ENCODE measurements at regions not wholly inside any gene's neighbourhood (a gene's known extent, or its start where the extent isn't known, plus 50 kb on each side); places are given as distances from the start of the nearest gene placed in this dataset.

DNA sequence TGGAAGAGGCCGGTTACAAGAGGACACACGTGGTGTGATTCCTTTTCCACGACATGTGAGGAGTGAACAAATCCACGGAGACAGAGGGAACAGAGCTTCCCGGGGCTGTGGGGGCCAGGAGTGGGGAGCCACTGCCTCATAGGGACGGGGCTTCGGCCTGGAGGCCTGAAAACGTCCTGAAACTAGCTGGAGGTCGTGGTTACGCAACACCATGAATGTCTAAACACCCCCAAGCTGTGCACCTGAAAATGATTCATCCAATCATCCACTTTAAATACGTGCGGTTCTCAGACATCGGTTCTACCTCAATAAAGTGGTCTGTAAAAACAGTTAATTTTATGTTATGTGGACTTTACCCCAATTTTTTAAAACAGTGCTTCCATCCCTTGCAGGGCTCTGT lies 65.3 kb upstream of the PPP1R26 start:
- no peak overlapping the region for H3K9ac ChIP-seq (ENCODE audit: insufficient read depth, low read length)
- no peak overlapping the region for H2AFZ ChIP-seq (ENCODE audit: low read length)
- no peaks in the 10 kb centered on the region for H3K4me1 ChIP-seq (ENCODE audit: control insufficient read depth, extremely low read depth, insufficient read depth, low read length)
- no peak overlapping the region for H3K27ac ChIP-seq (ENCODE audit: insufficient read depth, low read length)
- TF ChIP-seq EZH2 (IDR thresholded peaks at IDR 0.05; ENCODE audit: low read length, missing control alignments): no peak
- TF ChIP-seq, protein P1, sequence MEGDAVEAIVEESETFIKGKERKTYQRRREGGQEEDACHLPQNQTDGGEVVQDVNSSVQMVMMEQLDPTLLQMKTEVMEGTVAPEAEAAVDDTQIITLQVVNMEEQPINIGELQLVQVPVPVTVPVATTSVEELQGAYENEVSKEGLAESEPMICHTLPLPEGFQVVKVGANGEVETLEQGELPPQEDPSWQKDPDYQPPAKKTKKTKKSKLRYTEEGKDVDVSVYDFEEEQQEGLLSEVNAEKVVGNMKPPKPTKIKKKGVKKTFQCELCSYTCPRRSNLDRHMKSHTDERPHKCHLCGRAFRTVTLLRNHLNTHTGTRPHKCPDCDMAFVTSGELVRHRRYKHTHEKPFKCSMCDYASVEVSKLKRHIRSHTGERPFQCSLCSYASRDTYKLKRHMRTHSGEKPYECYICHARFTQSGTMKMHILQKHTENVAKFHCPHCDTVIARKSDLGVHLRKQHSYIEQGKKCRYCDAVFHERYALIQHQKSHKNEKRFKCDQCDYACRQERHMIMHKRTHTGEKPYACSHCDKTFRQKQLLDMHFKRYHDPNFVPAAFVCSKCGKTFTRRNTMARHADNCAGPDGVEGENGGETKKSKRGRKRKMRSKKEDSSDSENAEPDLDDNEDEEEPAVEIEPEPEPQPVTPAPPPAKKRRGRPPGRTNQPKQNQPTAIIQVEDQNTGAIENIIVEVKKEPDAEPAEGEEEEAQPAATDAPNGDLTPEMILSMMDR (conservative IDR thresholded peaks at IDR 0.05 in 1 of 2, IDR thresholded peaks at IDR 0.05 in 1 of 2; ENCODE audit: low read depth in 1 of 2, low read length in 2 of 2): no peak
- DNase-seq (ENCODE audit: low read depth in 2 of 2): no peak
- H3K36me3 ChIP-seq (ENCODE audit: control insufficient read depth, insufficient read depth, low read length): no peaks in the 10 kb centered on the region
- H3K9me3 ChIP-seq (ENCODE audit: control insufficient read depth, insufficient read depth, low read depth, low read length): no peaks in the 10 kb centered on the region
- H3K4me2 ChIP-seq (ENCODE audit: extremely low read depth, insufficient read depth, low read length): no peak overlapping the region
- no peaks in the 10 kb centered on the region for H4K20me1 ChIP-seq (ENCODE audit: control insufficient read depth, extremely low read depth, insufficient read depth, low read length)
- H3K79me2 ChIP-seq (ENCODE audit: control insufficient read depth, insufficient read depth, low read length): no peaks in the 10 kb centered on the region
- H3K4me3 ChIP-seq (replicated peaks in 1 of 4; ENCODE audit: control extremely low read depth in 1 of 4, insufficient read depth in 1 of 4, low read depth in 3 of 4, low read length in 4 of 4): no peak overlapping the region
- no peaks in the 10 kb centered on the region for H3K27me3 ChIP-seq (ENCODE audit: control insufficient read depth, insufficient read depth, low read length)

DNA sequence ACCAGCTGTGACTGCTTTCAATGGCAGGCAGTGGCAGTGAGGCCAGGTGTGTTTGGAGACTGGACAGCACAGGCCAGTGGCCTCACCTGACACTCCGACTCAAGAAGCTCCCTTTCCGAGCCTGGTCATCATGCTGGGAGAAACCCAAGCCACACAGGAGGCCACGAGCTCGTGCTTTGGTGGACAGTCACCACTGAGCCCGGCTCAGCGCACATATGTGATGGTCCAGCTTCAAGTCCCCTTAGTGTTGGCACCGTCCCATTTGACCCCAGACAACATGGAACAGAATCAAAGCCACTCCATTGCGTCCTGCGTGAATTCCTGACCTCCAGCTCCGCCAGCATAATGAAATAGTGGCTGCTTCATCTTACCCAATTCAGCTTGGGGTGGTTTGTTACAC lies 64.0 kb upstream of the PPP1R26 start:
- Histone ChIP-seq H3K27ac (ENCODE audit: insufficient read depth, low read length) (no peak overlapping the region), H3K4me3 (replicated peaks in 1 of 4; ENCODE audit: control extremely low read depth in 1 of 4, insufficient read depth in 1 of 4, low read depth in 3 of 4, low read length in 4 of 4) (no peak overlapping the region), H3K4me1 (ENCODE audit: control insufficient read depth, extremely low read depth, insufficient read depth, low read length) (no peaks in the 10 kb centered on the region), H3K9ac (ENCODE audit: insufficient read depth, low read length) (no peak overlapping the region), H2AFZ (ENCODE audit: low read length) (no peak overlapping the region), H4K20me1 (ENCODE audit: control insufficient read depth, extremely low read depth, insufficient read depth, low read length) (no peaks in the 10 kb centered on the region), H3K27me3 (ENCODE audit: control insufficient read depth, insufficient read depth, low read length) (no peaks in the 10 kb centered on the region), H3K4me2 (ENCODE audit: extremely low read depth, insufficient read depth, low read length) (no peak overlapping the region), H3K79me2 (ENCODE audit: control insufficient read depth, insufficient read depth, low read length) (no peaks in the 10 kb centered on the region), H3K36me3 (ENCODE audit: control insufficient read depth, insufficient read depth, low read length) (no peaks in the 10 kb centered on the region), H3K9me3 (ENCODE audit: control insufficient read depth, insufficient read depth, low read depth, low read length) (no peaks in the 10 kb centered on the region)
- TF ChIP-seq, protein P1 (conservative IDR thresholded peaks at IDR 0.05 in 1 of 2, IDR thresholded peaks at IDR 0.05 in 1 of 2; ENCODE audit: low read depth in 1 of 2, low read length in 2 of 2): no peak
- no peak for TF ChIP-seq EZH2 (IDR thresholded peaks at IDR 0.05; ENCODE audit: low read length, missing control alignments)
- no peak for DNase-seq (ENCODE audit: low read depth in 2 of 2)

DNA sequence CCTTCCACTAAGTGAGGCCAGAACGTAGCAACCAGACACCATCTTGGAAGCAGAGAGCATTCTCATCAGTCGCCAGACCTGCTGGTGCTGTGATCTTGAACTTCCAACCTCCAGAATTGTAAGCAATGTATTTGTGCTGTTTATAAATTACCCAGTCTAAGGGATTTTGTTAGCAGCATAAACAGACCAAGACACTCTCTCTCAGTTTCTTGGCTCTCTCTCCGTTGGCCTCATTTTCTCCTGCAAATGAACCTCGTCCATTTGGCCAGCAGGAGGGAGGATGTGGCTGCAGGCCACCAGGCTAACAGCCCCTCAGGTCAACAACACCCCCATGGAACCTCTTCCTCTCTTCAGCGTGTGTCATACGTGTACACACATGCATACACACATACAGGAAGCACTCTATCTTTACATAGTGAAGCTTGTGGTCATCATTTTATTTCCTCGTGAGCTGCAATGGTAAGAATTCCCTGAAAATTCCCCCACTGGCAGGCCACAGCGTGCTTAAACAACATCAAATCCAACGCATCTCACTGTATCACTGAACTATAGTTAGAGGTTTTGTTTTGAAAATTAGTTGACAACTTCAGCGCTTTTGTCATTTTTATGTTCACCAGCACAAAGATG lies 62.8 kb upstream of the PPP1R26 start:
- no peak overlapping the region for H3K4me3 ChIP-seq (replicated peaks in 1 of 4; ENCODE audit: control extremely low read depth in 1 of 4, insufficient read depth in 1 of 4, low read depth in 3 of 4, low read length in 4 of 4)
- H2AFZ ChIP-seq (ENCODE audit: low read length): no peak overlapping the region
- no peak for DNase-seq (ENCODE audit: low read depth in 2 of 2)
- H3K4me1 ChIP-seq (ENCODE audit: control insufficient read depth, extremely low read depth, insufficient read depth, low read length): no peaks in the 10 kb centered on the region
- H3K27me3 ChIP-seq (ENCODE audit: control insufficient read depth, insufficient read depth, low read length): no peaks in the 10 kb centered on the region
- TF ChIP-seq EZH2 (IDR thresholded peaks at IDR 0.05; ENCODE audit: low read length, missing control alignments): no peak
- H3K9me3 ChIP-seq (ENCODE audit: control insufficient read depth, insufficient read depth, low read depth, low read length): no peaks in the 10 kb centered on the region
- no peaks in the 10 kb centered on the region for H3K79me2 ChIP-seq (ENCODE audit: control insufficient read depth, insufficient read depth, low read length)
- H3K36me3 ChIP-seq (ENCODE audit: control insufficient read depth, insufficient read depth, low read length): no peaks in the 10 kb centered on the region
- no peak overlapping the region for H3K27ac ChIP-seq (ENCODE audit: insufficient read depth, low read length)
- H4K20me1 ChIP-seq (ENCODE audit: control insufficient read depth, extremely low read depth, insufficient read depth, low read length): no peaks in the 10 kb centered on the region
- H3K9ac ChIP-seq (ENCODE audit: insufficient read depth, low read length): no peak overlapping the region
- H3K4me2 ChIP-seq (ENCODE audit: extremely low read depth, insufficient read depth, low read length): no peak overlapping the region
